Ishikawa (cell line): ENCODE measurements at regions not wholly inside any gene's neighbourhood (a gene's known extent, or its start where the extent isn't known, plus 50 kb on each side); places are given as distances from the start of the nearest gene placed in this dataset.

Experiments used
- CEBPB ChIP-seq: IDR thresholded peaks from 2 replicates; pipeline ENCODE4 v1.6.1; 2012
- EP300 ChIP-seq: IDR thresholded peaks from 2 replicates; pipeline ENCODE4 v1.6.1; 2012; ENCODE audit warnings: borderline replicate concordance
- NFIC ChIP-seq: IDR thresholded peaks from 2 replicates; pipeline ENCODE4 v1.6.1; 2012
- RAD21 ChIP-seq: IDR thresholded peaks from 2 replicates; pipeline ENCODE4 v1.6.1; 2012; ENCODE audit warnings: low read depth
- TAF1 ChIP-seq: IDR thresholded peaks from 2 replicates; pipeline ENCODE4 v1.6.1; 2012; ENCODE audit warnings: low read depth, mild to moderate bottlenecking
- TEAD4 ChIP-seq: IDR thresholded peaks from 2 replicates; pipeline ENCODE4 v1.6.1; 2012
- USF1 ChIP-seq: IDR thresholded peaks from 2 replicates; pipeline ENCODE4 v1.6.1; 2012
- YY1 ChIP-seq: IDR thresholded peaks from 2 replicates; pipeline ENCODE4 v1.6.1; 2012; ENCODE audit warnings: low read depth
- TF ChIP-seq, protein P1 (sequence below): IDR thresholded peaks from 2 replicates; pipeline ENCODE4 v1.6.1; 2012

DNA sequence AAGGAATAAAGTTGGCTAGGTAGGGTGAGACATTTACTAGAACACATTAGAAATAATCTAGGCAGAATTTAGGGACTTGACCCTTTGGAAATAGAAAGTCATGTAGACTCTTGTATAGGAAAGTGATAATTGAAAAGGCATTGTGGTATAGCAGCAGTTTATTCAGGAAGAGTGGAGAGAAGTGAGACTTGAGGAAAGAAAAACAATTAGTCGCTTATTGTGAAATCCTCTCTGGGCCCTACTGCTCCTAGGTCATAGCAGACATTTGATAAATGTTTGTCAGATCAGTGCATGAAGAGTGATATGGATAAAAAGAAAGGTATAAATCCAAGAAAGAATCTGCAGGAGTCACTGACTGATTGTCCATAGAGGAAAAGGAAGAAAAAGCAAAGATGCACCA, 337.6 kb downstream of the HNRNPD start:
- TF ChIP-seq, protein P1, sequence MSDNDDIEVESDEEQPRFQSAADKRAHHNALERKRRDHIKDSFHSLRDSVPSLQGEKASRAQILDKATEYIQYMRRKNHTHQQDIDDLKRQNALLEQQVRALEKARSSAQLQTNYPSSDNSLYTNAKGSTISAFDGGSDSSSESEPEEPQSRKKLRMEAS, result no peak
- TF ChIP-seq YY1 (no peak), EP300 (no peak), CEBPB (no peak), NFIC (no peak), TEAD4 (no peak), TAF1 (no peak), RAD21 (no peak), USF1 (no peak)
